WTC11 (cell line): ENCODE measurements at regions not wholly inside any gene's neighbourhood (a gene's known extent, or its start where the extent isn't known, plus 50 kb on each side); places are given as distances from the start of the nearest gene placed in this dataset.

Source experiments
- ATF1 ChIP-seq: sonication (generic); formaldehyde crosslinking; IDR thresholded peaks from 2 replicates; pipeline ENCODE4 v1.8.1; 2023; ENCODE audit warnings: mild to moderate bottlenecking, moderate library complexity, missing genetic modification reagents
- ELF4 ChIP-seq: sonication (generic); formaldehyde crosslinking; IDR thresholded peaks from 2 replicates; pipeline ENCODE4 v1.8.1; 2022; ENCODE audit warnings: low read depth, mild to moderate bottlenecking, moderate library complexity, missing genetic modification reagents
- NFE2L1 ChIP-seq: sonication (generic); formaldehyde crosslinking; IDR thresholded peaks from 2 replicates; pipeline ENCODE4 v1.8.1; 2023; ENCODE audit warnings: missing genetic modification reagents
- NR1H2 ChIP-seq: sonication (generic); formaldehyde crosslinking; IDR thresholded peaks from 2 replicates; pipeline ENCODE4 v1.9.0; 2021; ENCODE audit warnings: mild to moderate bottlenecking, moderate library complexity, missing genetic modification reagents
- NR2C2 ChIP-seq: sonication (generic); formaldehyde crosslinking; IDR thresholded peaks from 2 replicates; pipeline ENCODE4 v1.8.0; 2022; ENCODE audit warnings: mild to moderate bottlenecking, missing genetic modification reagents
- TF ChIP-seq, protein P1 (sequence below): sonication (generic); formaldehyde crosslinking; IDR thresholded peaks from 2 replicates; pipeline ENCODE4 v1.8.0; 2022; ENCODE audit warnings: mild to moderate bottlenecking, missing genetic modification reagents
- TF ChIP-seq, protein P2 (sequence below): sonication (generic); formaldehyde crosslinking; IDR thresholded peaks from 2 replicates; pipeline ENCODE4 v1.8.1; 2023; ENCODE audit warnings: mild to moderate bottlenecking, missing genetic modification reagents, moderate library complexity
- TF ChIP-seq, protein P3 (sequence below): fragments of 200-600 bp; IDR thresholded peaks from 2 replicates; pipeline ENCODE4 v1.8.0; 2022; ENCODE audit warnings: antibody characterized with exemption
- TF ChIP-seq, protein P4 (sequence below): sonication (generic); formaldehyde crosslinking; IDR thresholded peaks from 2 replicates; pipeline ENCODE4 v1.8.0; 2022; ENCODE audit warnings: mild to moderate bottlenecking, missing genetic modification reagents

DNA sequence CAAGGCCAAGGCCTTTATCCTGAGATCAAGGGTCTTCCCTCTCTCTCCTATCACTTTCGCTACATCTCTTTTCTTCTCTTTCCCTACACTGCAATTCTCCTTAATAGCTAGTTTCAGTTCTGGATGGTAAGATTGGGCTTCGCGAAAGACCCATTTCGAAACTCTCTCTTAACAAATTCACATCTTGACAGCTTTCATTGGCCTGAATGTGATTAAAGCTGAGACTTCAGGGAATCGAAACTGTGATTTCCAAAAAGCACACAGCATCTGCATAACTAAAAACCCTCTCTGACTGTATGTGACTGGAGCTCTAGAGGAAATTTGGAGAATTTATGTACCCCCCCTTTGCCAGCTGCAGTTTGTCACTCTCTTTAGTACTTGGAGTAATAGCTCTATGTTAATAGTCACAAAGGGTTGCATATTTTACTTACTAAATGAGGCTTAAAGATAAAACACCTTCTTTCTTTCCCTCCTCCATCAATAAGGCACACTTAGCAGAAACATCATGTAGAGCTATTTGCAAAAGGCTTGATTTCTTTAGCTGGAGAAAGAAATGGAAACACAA, 105.3 kb upstream of the FAM20A start:
- TF ChIP-seq NFE2L1 (CRISPR knock-in tag) (no peak), NR2C2 (CRISPR knock-in tag) (no peak), NR1H2 (CRISPR knock-in tag) (no peak), ELF4 (CRISPR knock-in tag) (no peak), ATF1 (CRISPR knock-in tag) (no peak)
- TF ChIP-seq, protein P1, sequence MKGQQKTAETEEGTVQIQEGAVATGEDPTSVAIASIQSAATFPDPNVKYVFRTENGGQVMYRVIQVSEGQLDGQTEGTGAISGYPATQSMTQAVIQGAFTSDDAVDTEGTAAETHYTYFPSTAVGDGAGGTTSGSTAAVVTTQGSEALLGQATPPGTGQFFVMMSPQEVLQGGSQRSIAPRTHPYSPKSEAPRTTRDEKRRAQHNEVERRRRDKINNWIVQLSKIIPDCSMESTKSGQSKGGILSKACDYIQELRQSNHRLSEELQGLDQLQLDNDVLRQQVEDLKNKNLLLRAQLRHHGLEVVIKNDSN (CRISPR knock-in tag), result no peak
- TF ChIP-seq, protein P2, sequence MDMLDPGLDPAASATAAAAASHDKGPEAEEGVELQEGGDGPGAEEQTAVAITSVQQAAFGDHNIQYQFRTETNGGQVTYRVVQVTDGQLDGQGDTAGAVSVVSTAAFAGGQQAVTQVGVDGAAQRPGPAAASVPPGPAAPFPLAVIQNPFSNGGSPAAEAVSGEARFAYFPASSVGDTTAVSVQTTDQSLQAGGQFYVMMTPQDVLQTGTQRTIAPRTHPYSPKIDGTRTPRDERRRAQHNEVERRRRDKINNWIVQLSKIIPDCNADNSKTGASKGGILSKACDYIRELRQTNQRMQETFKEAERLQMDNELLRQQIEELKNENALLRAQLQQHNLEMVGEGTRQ (CRISPR knock-in tag), result no peak
- TF ChIP-seq, protein P3, sequence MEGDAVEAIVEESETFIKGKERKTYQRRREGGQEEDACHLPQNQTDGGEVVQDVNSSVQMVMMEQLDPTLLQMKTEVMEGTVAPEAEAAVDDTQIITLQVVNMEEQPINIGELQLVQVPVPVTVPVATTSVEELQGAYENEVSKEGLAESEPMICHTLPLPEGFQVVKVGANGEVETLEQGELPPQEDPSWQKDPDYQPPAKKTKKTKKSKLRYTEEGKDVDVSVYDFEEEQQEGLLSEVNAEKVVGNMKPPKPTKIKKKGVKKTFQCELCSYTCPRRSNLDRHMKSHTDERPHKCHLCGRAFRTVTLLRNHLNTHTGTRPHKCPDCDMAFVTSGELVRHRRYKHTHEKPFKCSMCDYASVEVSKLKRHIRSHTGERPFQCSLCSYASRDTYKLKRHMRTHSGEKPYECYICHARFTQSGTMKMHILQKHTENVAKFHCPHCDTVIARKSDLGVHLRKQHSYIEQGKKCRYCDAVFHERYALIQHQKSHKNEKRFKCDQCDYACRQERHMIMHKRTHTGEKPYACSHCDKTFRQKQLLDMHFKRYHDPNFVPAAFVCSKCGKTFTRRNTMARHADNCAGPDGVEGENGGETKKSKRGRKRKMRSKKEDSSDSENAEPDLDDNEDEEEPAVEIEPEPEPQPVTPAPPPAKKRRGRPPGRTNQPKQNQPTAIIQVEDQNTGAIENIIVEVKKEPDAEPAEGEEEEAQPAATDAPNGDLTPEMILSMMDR, result no peak
- TF ChIP-seq, protein P4, sequence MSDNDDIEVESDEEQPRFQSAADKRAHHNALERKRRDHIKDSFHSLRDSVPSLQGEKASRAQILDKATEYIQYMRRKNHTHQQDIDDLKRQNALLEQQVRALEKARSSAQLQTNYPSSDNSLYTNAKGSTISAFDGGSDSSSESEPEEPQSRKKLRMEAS (CRISPR knock-in tag), result no peak
